Smooth muscle cell (in vitro differentiated cells): ENCODE measurements at regions not wholly inside any gene's neighbourhood (a gene's known extent, or its start where the extent isn't known, plus 50 kb on each side); places are given as distances from the start of the nearest gene placed in this dataset.

Experiments
- DNase-seq: peaks from one replicate; lab custom pipeline; 2025; ENCODE audit not compliant: unreplicated experiment; lab: John Stamatoyannopoulos, UW
- H2AFZ ChIP-seq: fragments of 200-600 bp; sonication (generic); 2 replicates; pipeline ENCODE4 v1.6.0; 2016; ENCODE audit warnings: antibody characterized with exemption, low read depth, mild to moderate bottlenecking
- H3F3A ChIP-seq: fragments of 200-600 bp; sonication (generic); 2 replicates; pipeline ENCODE4 v1.6.0; 2017; ENCODE audit warnings: antibody characterized with exemption, low read depth
- H3K27ac ChIP-seq: fragments of 200-600 bp; sonication (generic); 2 replicates; pipeline ENCODE4 v1.5.1; 2016; ENCODE audit warnings: low read depth, mild to moderate bottlenecking
- H3K27me3 ChIP-seq: fragments of 200-600 bp; sonication (generic); 2 replicates; pipeline ENCODE4 v1.6.1; 2016; ENCODE audit warnings: low read depth, mild to moderate bottlenecking
- H3K36me3 ChIP-seq: fragments of 200-600 bp; sonication (generic); 2 replicates; pipeline ENCODE4 v1.5.1; 2016; ENCODE audit warnings: low read depth
- H3K4me1 ChIP-seq: fragments of 200-600 bp; sonication (generic); 2 replicates; pipeline ENCODE4 v1.5.1; 2016; ENCODE audit warnings: low read depth
- H3K4me2 ChIP-seq: fragments of 200-600 bp; sonication (generic); 2 replicates; pipeline ENCODE4 v1.6.0; 2016; ENCODE audit warnings: mild to moderate bottlenecking
- H3K4me3 ChIP-seq: fragments of 200-600 bp; sonication (generic); 2 replicates; pipeline ENCODE4 v1.5.1; 2016; ENCODE audit warnings: mild to moderate bottlenecking
- H3K79me2 ChIP-seq: fragments of 200-600 bp; sonication (generic); 2 replicates; pipeline ENCODE4 v1.6.0; 2016; ENCODE audit warnings: low read depth, mild to moderate bottlenecking
- H3K9ac ChIP-seq: fragments of 200-600 bp; sonication (generic); 2 replicates; pipeline ENCODE4 v1.6.0; 2016; ENCODE audit warnings: low read depth
- H3K9me3 ChIP-seq: fragments of 200-600 bp; sonication (generic); replicated peaks from 2 replicates; pipeline ENCODE4 v1.5.1; 2016; ENCODE audit warnings: low read depth
- H4K20me1 ChIP-seq: fragments of 200-600 bp; sonication (generic); 2 replicates; pipeline ENCODE4 v1.6.0; 2016; ENCODE audit warnings: low read depth
- CTCF ChIP-seq: fragments of 200-600 bp; sonication (generic); IDR thresholded peaks from 2 replicates; pipeline ENCODE4 v1.5.1; 2017; ENCODE audit warnings: borderline replicate concordance, mild to moderate bottlenecking, antibody characterized with exemption; ENCODE audit not compliant: insufficient read depth, poor library complexity, severe bottlenecking
- WGBS: methylation state at CpG from one replicate; pipeline ENCODE4 v1.1.7; 2016; ENCODE audit warnings: low lambda C conversion rate; 5-methylcytosine and 5-hydroxymethylcytosine counted together

GRCh38 chr4:24655326-24655725 is 71.0 kb upstream of the DHX15 start:
- Histone ChIP-seq H3K36me3 (no peaks in the 10 kb centered on the region), H3K4me1 (no peaks in the 10 kb centered on the region), H3K9me3 (no peaks in the 10 kb centered on the region), H3K79me2 (no peaks in the 10 kb centered on the region), H3K27ac (no peak overlapping the region), H3K27me3 (no peaks in the 10 kb centered on the region), H4K20me1 (no peaks in the 10 kb centered on the region), H2AFZ (no peak overlapping the region), H3K4me2 (no peak overlapping the region), H3K9ac (no peak overlapping the region), H3F3A (no peaks in the 10 kb centered on the region), H3K4me3 (no peak overlapping the region)
- DNase-seq = no peak
- 90% methylated on average over 3 of the region's 3 CpGs for WGBS
- no peak for TF ChIP-seq CTCF

GRCh38 chr4:24655971-24656370 is 71.6 kb upstream of the DHX15 start:
- no peaks in the 10 kb centered on the region for H3K4me1 ChIP-seq
- H3K27ac ChIP-seq = no peak overlapping the region
- no peak overlapping the region for H3K9ac ChIP-seq
- no peak for DNase-seq
- no peak overlapping the region for H3K4me2 ChIP-seq
- TF ChIP-seq CTCF = no peak
- H3K79me2 ChIP-seq = no peaks in the 10 kb centered on the region
- no peaks in the 10 kb centered on the region for H3K9me3 ChIP-seq
- 83% methylated on average over 4 of the region's 4 CpGs for WGBS
- H3F3A ChIP-seq = no peaks in the 10 kb centered on the region
- no peaks in the 10 kb centered on the region for H3K36me3 ChIP-seq
- no peaks in the 10 kb centered on the region for H3K27me3 ChIP-seq
- H2AFZ ChIP-seq = no peak overlapping the region
- H4K20me1 ChIP-seq = no peaks in the 10 kb centered on the region
- no peak overlapping the region for H3K4me3 ChIP-seq

- Histone ChIP-seq H3K9me3 (no peaks in the 10 kb centered on the region), H3K27me3 (no peaks in the 10 kb centered on the region), H3F3A (no peaks in the 10 kb centered on the region), H3K4me3 (no peak overlapping the region), H3K27ac (no peak overlapping the region), H3K36me3 (no peaks in the 10 kb centered on the region), H3K4me1 (no peaks in the 10 kb centered on the region), H2AFZ (no peak overlapping the region), H3K79me2 (no peaks in the 10 kb centered on the region), H3K4me2 (no peak overlapping the region), H4K20me1 (no peaks in the 10 kb centered on the region), H3K9ac (no peak overlapping the region)
- WGBS = 95% methylated on average over 5 of the region's 5 CpGs
- DNase-seq = no peak
- TF ChIP-seq CTCF = no peak
Observed at GRCh38 chr4:24656906-24657305, 72.6 kb upstream of the DHX15 start.

- H3K36me3 ChIP-seq = no peaks in the 10 kb centered on the region
- H3K79me2 ChIP-seq = no peaks in the 10 kb centered on the region
- no peak overlapping the region for H3K4me3 ChIP-seq
- H2AFZ ChIP-seq = no peak overlapping the region
- no peak for TF ChIP-seq CTCF
- no peaks in the 10 kb centered on the region for H3K27me3 ChIP-seq
- no peaks in the 10 kb centered on the region for H3K4me1 ChIP-seq
- H3K9me3 ChIP-seq = no peaks in the 10 kb centered on the region
- no peak overlapping the region for H3K27ac ChIP-seq
- H3F3A ChIP-seq = no peaks in the 10 kb centered on the region
- 67% methylated on average over 15 of the region's 15 CpGs for WGBS
- DNase-seq = no peak
- no peak overlapping the region for H3K4me2 ChIP-seq
- H3K9ac ChIP-seq = no peak overlapping the region
- no peaks in the 10 kb centered on the region for H4K20me1 ChIP-seq
Observed at GRCh38 chr4:24657768-24658617, 73.6 kb upstream of the DHX15 start.
